ENCODE measurements at regions not wholly inside any gene's neighbourhood (a gene's known extent, or its start where the extent isn't known, plus 50 kb on each side); places are given as distances from the start of the nearest gene placed in this dataset.

DNA sequence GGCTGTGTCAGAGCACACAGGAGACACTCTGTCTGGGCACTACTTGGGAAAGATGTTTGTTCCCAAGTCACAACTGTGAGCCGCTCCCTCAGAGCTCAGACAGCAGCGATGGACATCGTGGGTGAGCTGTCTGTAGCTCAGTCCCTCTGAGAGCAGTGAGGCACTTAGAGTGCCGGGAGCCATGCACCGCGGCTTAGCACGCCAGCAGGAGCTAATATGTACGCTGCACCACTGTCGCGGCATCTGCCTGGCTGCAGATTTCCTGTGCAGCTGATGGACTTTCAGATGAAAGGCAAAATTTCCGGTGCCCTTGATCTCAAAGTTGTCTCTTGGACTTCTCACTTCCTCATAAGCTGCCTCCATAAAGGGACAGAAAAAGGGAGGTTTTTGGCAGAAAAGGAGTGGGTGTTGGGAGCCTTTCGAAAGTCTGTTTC, 92.8 kb upstream of the ZNF469 start (continued):
- TF ChIP-seq ZNF488 (tag by site-specific recombination; IDR thresholded peaks at IDR 0.05) (no peak), ZSCAN18 (tag by site-specific recombination; IDR thresholded peaks at IDR 0.05) (no peak), ZNF223 (tag by site-specific recombination; IDR thresholded peaks at IDR 0.05) (no peak), ZNF639 (tag by site-specific recombination; IDR thresholded peaks at IDR 0.05) (no peak), ZNF362 (tag by site-specific recombination; IDR thresholded peaks at IDR 0.05) (no peak)

DNA sequence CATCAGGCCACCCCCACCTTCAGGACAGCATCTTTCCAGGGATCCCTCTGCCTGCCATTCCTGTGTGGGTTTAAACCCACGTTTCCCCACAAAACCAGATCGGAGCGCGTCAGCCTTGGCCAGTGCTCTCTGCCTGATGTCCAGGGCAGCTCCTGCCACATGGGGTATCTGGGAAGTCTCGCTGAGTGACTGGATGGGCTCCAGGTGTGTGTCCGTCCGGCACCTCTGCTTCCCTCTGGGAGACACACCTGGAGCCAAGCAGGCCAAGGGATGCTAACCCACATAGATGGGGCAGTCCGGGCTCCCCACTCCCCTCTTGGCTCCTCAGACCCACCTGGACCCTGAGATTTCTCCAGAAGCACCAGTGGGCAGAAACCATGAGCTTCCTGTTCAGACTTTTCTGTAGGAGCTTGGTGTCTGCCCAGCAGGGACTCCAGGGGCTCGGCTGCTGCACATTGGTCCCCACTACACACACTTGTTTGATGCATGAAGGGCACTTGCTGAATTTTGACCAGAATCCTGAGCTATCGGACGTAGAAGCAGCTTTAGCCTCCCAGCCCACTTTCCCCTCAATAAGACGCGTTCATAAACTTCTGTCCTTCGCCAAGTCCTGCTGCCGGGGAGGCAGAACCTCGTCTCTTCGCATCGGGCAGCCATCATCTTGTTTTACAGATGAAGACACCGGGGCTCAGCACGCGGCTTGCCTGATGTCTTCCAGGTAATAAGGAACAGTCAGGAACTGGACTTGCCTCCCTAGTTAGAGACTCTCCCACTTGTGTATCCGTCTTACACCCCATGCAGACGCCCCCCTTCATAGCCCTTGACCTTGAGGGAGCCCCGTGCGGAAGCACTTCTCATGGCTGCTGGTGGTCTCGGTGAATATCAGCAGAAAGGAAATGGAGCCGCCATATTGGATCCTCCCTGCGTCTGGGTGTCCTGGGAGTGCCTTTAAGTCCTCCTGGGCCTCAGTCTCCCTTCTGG, 91.6 kb upstream of the ZNF469 start:
- Histone ChIP-seq H3K9me3 (ENCODE audit: control insufficient read depth, insufficient read depth, low read depth, low read length) (no peaks in the 10 kb centered on the region), H3K4me3 (ENCODE audit: low read depth, low read length) (no peak overlapping the region), H3K36me3 (ENCODE audit: control insufficient read depth in 2 of 2, insufficient read depth in 1 of 2, low read length in 2 of 2) (no peaks in the 10 kb centered on the region), H3K27ac (ENCODE audit: extremely low read depth, low read depth, low read length) (no peak overlapping the region), H3K4me1 (ENCODE audit: control insufficient read depth, insufficient read depth, low read length) (no peaks in the 10 kb centered on the region)
- CTCF ChIA-PET = no interaction called here
- POLR2A ChIA-PET = no interaction called here
- TF ChIP-seq ZNF555 (tag by site-specific recombination; conservative IDR thresholded peaks at IDR 0.05) = no peak
- TF ChIP-seq, protein P1, sequence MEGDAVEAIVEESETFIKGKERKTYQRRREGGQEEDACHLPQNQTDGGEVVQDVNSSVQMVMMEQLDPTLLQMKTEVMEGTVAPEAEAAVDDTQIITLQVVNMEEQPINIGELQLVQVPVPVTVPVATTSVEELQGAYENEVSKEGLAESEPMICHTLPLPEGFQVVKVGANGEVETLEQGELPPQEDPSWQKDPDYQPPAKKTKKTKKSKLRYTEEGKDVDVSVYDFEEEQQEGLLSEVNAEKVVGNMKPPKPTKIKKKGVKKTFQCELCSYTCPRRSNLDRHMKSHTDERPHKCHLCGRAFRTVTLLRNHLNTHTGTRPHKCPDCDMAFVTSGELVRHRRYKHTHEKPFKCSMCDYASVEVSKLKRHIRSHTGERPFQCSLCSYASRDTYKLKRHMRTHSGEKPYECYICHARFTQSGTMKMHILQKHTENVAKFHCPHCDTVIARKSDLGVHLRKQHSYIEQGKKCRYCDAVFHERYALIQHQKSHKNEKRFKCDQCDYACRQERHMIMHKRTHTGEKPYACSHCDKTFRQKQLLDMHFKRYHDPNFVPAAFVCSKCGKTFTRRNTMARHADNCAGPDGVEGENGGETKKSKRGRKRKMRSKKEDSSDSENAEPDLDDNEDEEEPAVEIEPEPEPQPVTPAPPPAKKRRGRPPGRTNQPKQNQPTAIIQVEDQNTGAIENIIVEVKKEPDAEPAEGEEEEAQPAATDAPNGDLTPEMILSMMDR (tag by site-specific recombination; IDR thresholded peaks at IDR 0.05) = no peak
- TF ChIP-seq GLI2 (tag by site-specific recombination; IDR thresholded peaks at IDR 0.05; ENCODE audit: borderline replicate concordance, low read depth) = no peak
- TF ChIP-seq BCL11A (tag by site-specific recombination; IDR thresholded peaks at IDR 0.05; ENCODE audit: low read depth) = no peak
- no peak for TF ChIP-seq YY2 (tag by site-specific recombination; IDR thresholded peaks at IDR 0.05)
- TF ChIP-seq, protein P2, sequence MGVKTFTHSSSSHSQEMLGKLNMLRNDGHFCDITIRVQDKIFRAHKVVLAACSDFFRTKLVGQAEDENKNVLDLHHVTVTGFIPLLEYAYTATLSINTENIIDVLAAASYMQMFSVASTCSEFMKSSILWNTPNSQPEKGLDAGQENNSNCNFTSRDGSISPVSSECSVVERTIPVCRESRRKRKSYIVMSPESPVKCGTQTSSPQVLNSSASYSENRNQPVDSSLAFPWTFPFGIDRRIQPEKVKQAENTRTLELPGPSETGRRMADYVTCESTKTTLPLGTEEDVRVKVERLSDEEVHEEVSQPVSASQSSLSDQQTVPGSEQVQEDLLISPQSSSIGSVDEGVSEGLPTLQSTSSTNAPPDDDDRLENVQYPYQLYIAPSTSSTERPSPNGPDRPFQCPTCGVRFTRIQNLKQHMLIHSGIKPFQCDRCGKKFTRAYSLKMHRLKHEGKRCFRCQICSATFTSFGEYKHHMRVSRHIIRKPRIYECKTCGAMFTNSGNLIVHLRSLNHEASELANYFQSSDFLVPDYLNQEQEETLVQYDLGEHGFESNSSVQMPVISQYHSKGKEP (tag by site-specific recombination; IDR thresholded peaks at IDR 0.05) = no peak
- TF ChIP-seq ZNF645 (tag by site-specific recombination; IDR thresholded peaks at IDR 0.05) = no peak
- TF ChIP-seq ZBTB8A (tag by site-specific recombination; IDR thresholded peaks at IDR 0.05) = no peak
- no peak for TF ChIP-seq ZBTB17 (tag by site-specific recombination; IDR thresholded peaks at IDR 0.05)
- no peak for TF ChIP-seq ZNF423 (tag by site-specific recombination; IDR thresholded peaks at IDR 0.05)
- no peak for TF ChIP-seq ZBTB49 (tag by site-specific recombination; IDR thresholded peaks at IDR 0.05; ENCODE audit: low read depth)
- TF ChIP-seq ZNF10 (tag by site-specific recombination; IDR thresholded peaks at IDR 0.05) = no peak
- no peak for TF ChIP-seq TSHZ1 (tag by site-specific recombination; IDR thresholded peaks at IDR 0.05; ENCODE audit: borderline replicate concordance)
